ENCODE measurements at regions not wholly inside any gene's neighbourhood (a gene's known extent, or its start where the extent isn't known, plus 50 kb on each side); places are given as distances from the start of the nearest gene placed in this dataset.

DNA sequence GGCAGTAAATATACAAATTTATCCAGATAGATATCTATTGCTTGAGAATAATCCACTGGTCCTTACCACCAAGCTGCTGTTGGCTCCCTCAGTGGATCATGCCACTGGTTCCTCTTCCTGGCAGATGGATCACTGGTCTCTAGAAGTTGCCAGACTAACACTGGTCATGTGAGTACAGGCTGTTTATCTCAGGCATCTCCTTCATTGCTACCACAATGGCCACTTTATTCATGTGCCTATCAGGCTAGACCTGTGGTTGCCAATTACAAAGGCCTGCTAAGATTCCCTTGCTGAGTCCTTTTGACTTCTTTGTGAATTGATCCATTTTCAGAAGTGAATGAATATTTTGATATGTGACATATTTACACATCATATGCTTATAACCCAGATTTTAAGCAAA lies 1659.5 kb upstream of the PCDH20 start:
- DNase-seq (ENCODE audit: low read depth): no peak
- H3K4me3 ChIP-seq (ENCODE audit: low read depth, low read length): no peak overlapping the region
- in situ Hi-C loops (cut with HindIII; ENCODE audit: low sequenced_read_pairs): no loop called here
- TF ChIP-seq, protein P1, sequence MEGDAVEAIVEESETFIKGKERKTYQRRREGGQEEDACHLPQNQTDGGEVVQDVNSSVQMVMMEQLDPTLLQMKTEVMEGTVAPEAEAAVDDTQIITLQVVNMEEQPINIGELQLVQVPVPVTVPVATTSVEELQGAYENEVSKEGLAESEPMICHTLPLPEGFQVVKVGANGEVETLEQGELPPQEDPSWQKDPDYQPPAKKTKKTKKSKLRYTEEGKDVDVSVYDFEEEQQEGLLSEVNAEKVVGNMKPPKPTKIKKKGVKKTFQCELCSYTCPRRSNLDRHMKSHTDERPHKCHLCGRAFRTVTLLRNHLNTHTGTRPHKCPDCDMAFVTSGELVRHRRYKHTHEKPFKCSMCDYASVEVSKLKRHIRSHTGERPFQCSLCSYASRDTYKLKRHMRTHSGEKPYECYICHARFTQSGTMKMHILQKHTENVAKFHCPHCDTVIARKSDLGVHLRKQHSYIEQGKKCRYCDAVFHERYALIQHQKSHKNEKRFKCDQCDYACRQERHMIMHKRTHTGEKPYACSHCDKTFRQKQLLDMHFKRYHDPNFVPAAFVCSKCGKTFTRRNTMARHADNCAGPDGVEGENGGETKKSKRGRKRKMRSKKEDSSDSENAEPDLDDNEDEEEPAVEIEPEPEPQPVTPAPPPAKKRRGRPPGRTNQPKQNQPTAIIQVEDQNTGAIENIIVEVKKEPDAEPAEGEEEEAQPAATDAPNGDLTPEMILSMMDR (IDR thresholded peaks at IDR 0.05; ENCODE audit: low read depth, low read length, missing control alignments): no peak

GRCh38 chr13:63050287-63050686 lies 1634.6 kb upstream of the PCDH20 start:
- no peak overlapping the region for H3K4me3 ChIP-seq (ENCODE audit: low read depth, low read length)
- no peak for DNase-seq (ENCODE audit: low read depth)
- in situ Hi-C loops (cut with HindIII; ENCODE audit: low sequenced_read_pairs): no loop called here
- TF ChIP-seq, protein P1 (IDR thresholded peaks at IDR 0.05; ENCODE audit: low read depth, low read length, missing control alignments): no peak

GRCh38 chr13:63048653-63049052 lies 1633.0 kb upstream of the PCDH20 start:
- in situ Hi-C loops (cut with HindIII; ENCODE audit: low sequenced_read_pairs): no loop called here
- H3K4me3 ChIP-seq (ENCODE audit: low read depth, low read length): no peak overlapping the region
- TF ChIP-seq, protein P1 (IDR thresholded peaks at IDR 0.05; ENCODE audit: low read depth, low read length, missing control alignments): no peak
- no peak for DNase-seq (ENCODE audit: low read depth)

GRCh38 chr13:63044589-63045313 lies 1629.1 kb upstream of the PCDH20 start:
- DNase-seq (ENCODE audit: low read depth): no peak
- in situ Hi-C loops (cut with HindIII; ENCODE audit: low sequenced_read_pairs): no loop called here
- TF ChIP-seq, protein P1 (IDR thresholded peaks at IDR 0.05; ENCODE audit: low read depth, low read length, missing control alignments): no peak
- H3K4me3 ChIP-seq (ENCODE audit: low read depth, low read length): no peak overlapping the region

GRCh38 chr13:63042686-63043085 lies 1627.0 kb upstream of the PCDH20 start:
- TF ChIP-seq, protein P1 (IDR thresholded peaks at IDR 0.05; ENCODE audit: low read depth, low read length, missing control alignments): no peak
- no peak for DNase-seq (ENCODE audit: low read depth)
- in situ Hi-C loops (cut with HindIII; ENCODE audit: low sequenced_read_pairs): no loop called here
- no peak overlapping the region for H3K4me3 ChIP-seq (ENCODE audit: low read depth, low read length)

- DNase-seq (ENCODE audit: low read depth): no peak
- H3K4me3 ChIP-seq (ENCODE audit: low read depth, low read length): no peak overlapping the region
- in situ Hi-C loops (cut with HindIII; ENCODE audit: low sequenced_read_pairs): no loop called here
- TF ChIP-seq, protein P1 (IDR thresholded peaks at IDR 0.05; ENCODE audit: low read depth, low read length, missing control alignments): no peak
These were observed 1626.2 kb upstream of the PCDH20 start for GRCh38 chr13:63041640-63042414.
